GM12878 (cell line): ENCODE measurements at regions not wholly inside any gene's neighbourhood (a gene's known extent, or its start where the extent isn't known, plus 50 kb on each side); places are given as distances from the start of the nearest gene placed in this dataset.

Experiments used
- ATAC-seq: fragments of 200-7000 bp; cut with Tn5 transposase; 3 replicates; pipeline ENCODE4 v1.9.1; 2020; ENCODE audit warnings: mild to moderate bottlenecking, moderate library complexity
- BruUV-seq: library from RNA; stranded (reverse); fragments of 400-500 nt; replicated peaks from 2 replicates; lab custom pipeline; 2021; lab: Mats Ljungman, UMichigan
- CTCF ChIA-PET: fragments of 300-600 bp; sonication (Branson Sonifier 250); formaldehyde crosslinking; extraction: SDS; loops from one replicate; lab custom pipeline; 2021; ENCODE audit warnings: inconsistent platforms; lab: Yijun Ruan, JAX
- POLR2A ChIA-PET: fragments of 350-600 bp; formaldehyde crosslinking; extraction: SDS; loops from one replicate; lab custom pipeline; 2021; ENCODE audit warnings: inconsistent platforms; lab: Charles Lee
- RAD21 ChIA-PET: fragments of 300-600 bp; sonication (Branson Sonifier 250); formaldehyde crosslinking; loops from one replicate; lab custom pipeline; 2023; ENCODE audit warnings: antibody characterized with exemption; ENCODE audit not compliant: unreplicated experiment; lab: Charles Lee
- SMC1A ChIA-PET: fragments of 300-600 bp; sonication (Branson Sonifier 250); formaldehyde crosslinking; loops from one replicate; lab custom pipeline; 2023; ENCODE audit not compliant: unreplicated experiment, uncharacterized antibody; lab: Charles Lee
- DNase-seq: peaks from one replicate; pipeline ENCODE4 v3.0.0-alpha.2; 2011; ENCODE audit warnings: low read depth, low spot score
- FAIRE-seq: peaks from 3 replicates; lab custom pipeline; 2011; peaks lifted over from hg19 to GRCh38; lab: Jason Lieb, UNC
- H2AFZ ChIP-seq: 2 replicates; pipeline ENCODE4 v1.6.0; 2011; ENCODE audit warnings: low read depth, low read length, control low read depth; ENCODE audit not compliant: control insufficient read depth
- H3K27ac ChIP-seq: 2 replicates; pipeline ENCODE4 v1.5.1; 2011; ENCODE audit warnings: control low read depth; ENCODE audit not compliant: control insufficient read depth, insufficient read depth
- H3K27me3 ChIP-seq, 2 experiments: replicated peaks in 1 of 2; 2 replicates each; pipeline versions ENCODE4 v1.6.0 to v1.6.1; 2011; ENCODE audit warnings: low read length in 1 of 2; ENCODE audit not compliant: control insufficient read depth in 2 of 2, insufficient read depth in 2 of 2
- H3K36me3 ChIP-seq, 2 experiments: 2 replicates each; pipeline ENCODE4 v1.5.1; 2011; ENCODE audit warnings: low read length in 1 of 2; ENCODE audit not compliant: control insufficient read depth in 2 of 2, insufficient read depth in 2 of 2
- H3K4me1 ChIP-seq: 2 replicates; pipeline ENCODE4 v1.6.1; 2011; ENCODE audit warnings: mild to moderate bottlenecking, low read length, moderate library complexity, mixed read lengths; ENCODE audit not compliant: control insufficient read depth, insufficient read depth
- H3K4me2 ChIP-seq: 2 replicates; pipeline ENCODE4 v1.6.0; 2011; ENCODE audit warnings: control low read depth; ENCODE audit not compliant: control insufficient read depth, insufficient read depth
- H3K4me3 ChIP-seq: fragments of 200-600 bp; sonication (generic); 2 replicates; pipeline ENCODE4 v1.5.1; 2016
- H3K79me2 ChIP-seq: 2 replicates; pipeline ENCODE4 v1.6.0; 2011; ENCODE audit warnings: low read length; ENCODE audit not compliant: control insufficient read depth, insufficient read depth
- H3K9ac ChIP-seq: 2 replicates; pipeline ENCODE4 v1.8.0; 2011; ENCODE audit warnings: low read length, control low read depth, mixed read lengths; ENCODE audit not compliant: control insufficient read depth, insufficient read depth
- H3K9me3 ChIP-seq: replicated peaks from 3 replicates; pipeline ENCODE4 v1.5.1; 2011; ENCODE audit warnings: mild to moderate bottlenecking, low read length; ENCODE audit not compliant: control insufficient read depth, insufficient read depth
- H4K20me1 ChIP-seq: 2 replicates; pipeline ENCODE4 v1.6.0; 2011; ENCODE audit not compliant: control insufficient read depth, insufficient read depth
- CHD1 ChIP-seq: IDR thresholded peaks from 2 replicates; pipeline ENCODE4 v1.6.1; 2012; ENCODE audit warnings: low read depth, low read length, improper control_type of control experiment
- ELK1 ChIP-seq: IDR thresholded peaks from 2 replicates; pipeline ENCODE4 v1.6.1; 2012; ENCODE audit warnings: low read depth, low read length, improper control_type of control experiment
- GABPA ChIP-seq: IDR thresholded peaks from 2 replicates; pipeline ENCODE4 v1.6.1; 2014; ENCODE audit warnings: antibody characterized with exemption, low read depth, mild to moderate bottlenecking, inconsistent platforms
- HDAC2 ChIP-seq: fragments of 200-600 bp; sonication (generic); IDR thresholded peaks from 2 replicates; pipeline ENCODE4 v1.6.1; 2017
- HDAC6 ChIP-seq: fragments of 200-600 bp; sonication (generic); IDR thresholded peaks from one replicate; pipeline ENCODE4 v1.8.0; 2017; ENCODE audit warnings: antibody characterized with exemption; ENCODE audit not compliant: unreplicated experiment
- HDGF ChIP-seq: fragments of 450-650 bp; IDR thresholded peaks from 2 replicates; pipeline ENCODE4 v1.6.1; 2016; ENCODE audit warnings: antibody characterized with exemption
- JUND ChIP-seq: IDR thresholded peaks from 2 replicates; pipeline ENCODE4 v1.6.1; 2012; ENCODE audit warnings: low read depth, mild to moderate bottlenecking, low read length, improper control_type of control experiment, moderate library complexity
- REST ChIP-seq: IDR thresholded peaks from 2 replicates; pipeline ENCODE4 v1.6.1; 2012; ENCODE audit warnings: mild to moderate bottlenecking, low read depth, low read length
- SMAD1 ChIP-seq: fragments of 450-650 bp; IDR thresholded peaks from 2 replicates; pipeline ENCODE4 v1.6.1; 2018; ENCODE audit warnings: mild to moderate bottlenecking, low read depth; ENCODE audit not compliant: partially characterized antibody
- SMARCA5 ChIP-seq: fragments of 450-650 bp; IDR thresholded peaks from 2 replicates; pipeline ENCODE4 v1.6.1; 2017; ENCODE audit warnings: mild to moderate bottlenecking
- SREBF2 ChIP-seq: IDR thresholded peaks from 2 replicates; pipeline ENCODE4 v1.6.1; 2012; ENCODE audit warnings: mild to moderate bottlenecking, low read length
- SRF ChIP-seq, 2 experiments: IDR thresholded peaks; 2 replicates each; pipeline ENCODE4 v1.6.1; 2011; ENCODE audit warnings: low read depth in 2 of 2, low read length in 2 of 2, mild to moderate bottlenecking in 1 of 2, moderate library complexity in 1 of 2
- STAT1 ChIP-seq: fragments of 450-650 bp; conservative IDR thresholded peaks from 2 replicates; pipeline ENCODE4 v1.6.1; 2014; ENCODE audit warnings: antibody characterized with exemption, mild to moderate bottlenecking
- SUPT20H ChIP-seq: IDR thresholded peaks from 2 replicates; pipeline ENCODE4 v1.6.1; 2011; ENCODE audit warnings: low read depth, mild to moderate bottlenecking, low read length, moderate library complexity, borderline replicate concordance; ENCODE audit not compliant: control insufficient read depth
- ZBED1 ChIP-seq: IDR thresholded peaks from 2 replicates; pipeline ENCODE4 v1.6.1; 2016; ENCODE audit warnings: borderline replicate concordance
- in situ Hi-C: fragments of 300-500 bp; cut with MboI; formaldehyde crosslinking; loops from 9 replicates; pipeline ENCODE4 v1.14.3; 2018; ENCODE audit warnings: mixed read lengths
- intact Hi-C: fragments of 100-400 bp; cut with micrococcal nuclease; formaldehyde crosslinking; loops from one replicate; pipeline ENCODE4 v1.14.2; 2022; ENCODE audit not compliant: unreplicated experiment
- TF ChIP-seq, protein P1 (sequence below): fragments of 450-650 bp; IDR thresholded peaks from 2 replicates; pipeline ENCODE4 v1.6.1; 2018; ENCODE audit warnings: mild to moderate bottlenecking, low read depth, moderate library complexity; ENCODE audit not compliant: partially characterized antibody
- TF ChIP-seq, protein P2 (sequence below): fragments of 450-650 bp; IDR thresholded peaks from 2 replicates; pipeline ENCODE4 v1.6.1; 2017; ENCODE audit warnings: antibody characterized with exemption, mild to moderate bottlenecking, moderate library complexity

- CTCF ChIA-PET: no interaction called here
- no peaks in the 10 kb centered on the region for H3K79me2 ChIP-seq
- no peak overlapping the region for H3K9ac ChIP-seq
- intact Hi-C loops: no loop called here
- no peaks in the 10 kb centered on the region for H3K27me3 ChIP-seq
- H3K36me3 ChIP-seq: no peaks in the 10 kb centered on the region
- H3K4me2 ChIP-seq: no peak overlapping the region
- TF ChIP-seq SRF (IDR thresholded peaks at IDR 0.05; ENCODE audit: low read depth in 2 of 2, low read length in 2 of 2) (no peak), JUND (no peak), HDGF (no peak), SREBF2 (no peak), CHD1 (no peak), STAT1 (no peak), HDAC2 (no peak), HDAC6 (no peak), ZBED1 (no peak), SMAD1 (no peak), SUPT20H (no peak), REST (no peak), GABPA (no peak), ELK1 (no peak), SMARCA5 (no peak)
- TF ChIP-seq, protein P1, sequence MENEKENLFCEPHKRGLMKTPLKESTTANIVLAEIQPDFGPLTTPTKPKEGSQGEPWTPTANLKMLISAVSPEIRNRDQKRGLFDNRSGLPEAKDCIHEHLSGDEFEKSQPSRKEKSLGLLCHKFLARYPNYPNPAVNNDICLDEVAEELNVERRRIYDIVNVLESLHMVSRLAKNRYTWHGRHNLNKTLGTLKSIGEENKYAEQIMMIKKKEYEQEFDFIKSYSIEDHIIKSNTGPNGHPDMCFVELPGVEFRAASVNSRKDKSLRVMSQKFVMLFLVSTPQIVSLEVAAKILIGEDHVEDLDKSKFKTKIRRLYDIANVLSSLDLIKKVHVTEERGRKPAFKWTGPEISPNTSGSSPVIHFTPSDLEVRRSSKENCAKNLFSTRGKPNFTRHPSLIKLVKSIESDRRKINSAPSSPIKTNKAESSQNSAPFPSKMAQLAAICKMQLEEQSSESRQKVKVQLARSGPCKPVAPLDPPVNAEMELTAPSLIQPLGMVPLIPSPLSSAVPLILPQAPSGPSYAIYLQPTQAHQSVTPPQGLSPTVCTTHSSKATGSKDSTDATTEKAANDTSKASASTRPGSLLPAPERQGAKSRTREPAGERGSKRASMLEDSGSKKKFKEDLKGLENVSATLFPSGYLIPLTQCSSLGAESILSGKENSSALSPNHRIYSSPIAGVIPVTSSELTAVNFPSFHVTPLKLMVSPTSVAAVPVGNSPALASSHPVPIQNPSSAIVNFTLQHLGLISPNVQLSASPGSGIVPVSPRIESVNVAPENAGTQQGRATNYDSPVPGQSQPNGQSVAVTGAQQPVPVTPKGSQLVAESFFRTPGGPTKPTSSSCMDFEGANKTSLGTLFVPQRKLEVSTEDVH: no peak
- TF ChIP-seq, protein P2, sequence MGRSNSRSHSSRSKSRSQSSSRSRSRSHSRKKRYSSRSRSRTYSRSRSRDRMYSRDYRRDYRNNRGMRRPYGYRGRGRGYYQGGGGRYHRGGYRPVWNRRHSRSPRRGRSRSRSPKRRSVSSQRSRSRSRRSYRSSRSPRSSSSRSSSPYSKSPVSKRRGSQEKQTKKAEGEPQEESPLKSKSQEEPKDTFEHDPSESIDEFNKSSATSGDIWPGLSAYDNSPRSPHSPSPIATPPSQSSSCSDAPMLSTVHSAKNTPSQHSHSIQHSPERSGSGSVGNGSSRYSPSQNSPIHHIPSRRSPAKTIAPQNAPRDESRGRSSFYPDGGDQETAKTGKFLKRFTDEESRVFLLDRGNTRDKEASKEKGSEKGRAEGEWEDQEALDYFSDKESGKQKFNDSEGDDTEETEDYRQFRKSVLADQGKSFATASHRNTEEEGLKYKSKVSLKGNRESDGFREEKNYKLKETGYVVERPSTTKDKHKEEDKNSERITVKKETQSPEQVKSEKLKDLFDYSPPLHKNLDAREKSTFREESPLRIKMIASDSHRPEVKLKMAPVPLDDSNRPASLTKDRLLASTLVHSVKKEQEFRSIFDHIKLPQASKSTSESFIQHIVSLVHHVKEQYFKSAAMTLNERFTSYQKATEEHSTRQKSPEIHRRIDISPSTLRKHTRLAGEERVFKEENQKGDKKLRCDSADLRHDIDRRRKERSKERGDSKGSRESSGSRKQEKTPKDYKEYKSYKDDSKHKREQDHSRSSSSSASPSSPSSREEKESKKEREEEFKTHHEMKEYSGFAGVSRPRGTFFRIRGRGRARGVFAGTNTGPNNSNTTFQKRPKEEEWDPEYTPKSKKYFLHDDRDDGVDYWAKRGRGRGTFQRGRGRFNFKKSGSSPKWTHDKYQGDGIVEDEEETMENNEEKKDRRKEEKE: no peak
- TF ChIP-seq, all 136 proteins: peak for 0
- Histone ChIP-seq H4K20me1 (no peaks in the 10 kb centered on the region), H3K4me1 (no peaks in the 10 kb centered on the region), H3K9me3 (no peaks in the 10 kb centered on the region), H2AFZ (no peak overlapping the region), H3K27ac (no peak overlapping the region), H3K4me3 (no peak overlapping the region)
- SMC1A ChIA-PET: no interaction called here
- DNase-seq (no peak), FAIRE-seq (no peak), ATAC-seq (no peak)
- POLR2A ChIA-PET: no interaction called here
- in situ Hi-C loops: no loop called here
- BruUV-seq: no TSS peak
- RAD21 ChIA-PET: no interaction called here
Observed at GRCh38 chr3:18132991-18133390, 292.1 kb downstream of the SATB1 start.
